Inferior parietal cortex (tissue), 1 donor: ENCODE measurements at regions not wholly inside any gene's neighbourhood (a gene's known extent, or its start where the extent isn't known, plus 50 kb on each side); places are given as distances from the start of the nearest gene placed in this dataset.

ENCODE experiments used
- DNase-seq: peaks from one replicate; pipeline ENCODE4 v3.0.0-alpha.2; 2016; ENCODE audit errors: extremely low spot score

DNA sequence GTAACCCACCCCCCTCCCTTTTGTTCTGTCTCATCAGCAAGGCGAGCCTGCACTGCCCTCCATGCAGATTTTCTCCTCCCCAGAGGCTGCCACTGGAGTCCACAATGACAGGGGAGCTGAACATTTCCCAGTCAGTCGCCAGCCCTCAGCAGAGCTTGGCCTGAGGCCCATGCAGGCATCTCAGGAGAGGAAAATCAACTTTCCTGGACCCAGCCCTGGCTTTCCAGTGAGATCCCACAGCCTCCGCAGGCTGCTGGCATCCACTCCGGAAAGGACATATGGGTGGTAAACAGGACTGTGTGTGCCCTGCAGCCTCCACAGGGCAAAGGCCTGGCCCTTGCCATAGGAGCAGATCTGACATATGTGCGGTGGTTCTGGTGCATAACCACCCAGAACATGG is 253.8 kb downstream of the TNS1 start:
- DNase-seq = no peak

DNA sequence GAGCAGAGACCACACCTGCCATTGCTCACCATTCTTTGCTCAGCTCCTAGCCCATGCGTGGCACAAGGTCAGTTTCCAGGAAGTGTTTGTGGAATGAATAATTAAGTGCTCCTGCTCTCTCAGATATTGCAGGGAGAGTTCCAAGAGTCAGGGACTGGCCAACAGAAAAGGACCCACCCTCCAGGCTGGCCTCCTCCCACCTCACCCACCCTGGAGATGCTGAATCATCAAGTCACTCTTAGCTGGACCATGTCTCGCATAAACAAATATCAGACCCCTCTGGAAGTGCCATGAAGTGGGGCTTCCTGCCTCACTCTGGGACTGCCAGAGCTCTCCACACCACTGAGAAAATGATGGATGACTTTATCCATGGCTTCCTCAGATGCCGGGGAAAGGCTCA is 256.0 kb downstream of the TNS1 start:
- no peak for DNase-seq

DNA sequence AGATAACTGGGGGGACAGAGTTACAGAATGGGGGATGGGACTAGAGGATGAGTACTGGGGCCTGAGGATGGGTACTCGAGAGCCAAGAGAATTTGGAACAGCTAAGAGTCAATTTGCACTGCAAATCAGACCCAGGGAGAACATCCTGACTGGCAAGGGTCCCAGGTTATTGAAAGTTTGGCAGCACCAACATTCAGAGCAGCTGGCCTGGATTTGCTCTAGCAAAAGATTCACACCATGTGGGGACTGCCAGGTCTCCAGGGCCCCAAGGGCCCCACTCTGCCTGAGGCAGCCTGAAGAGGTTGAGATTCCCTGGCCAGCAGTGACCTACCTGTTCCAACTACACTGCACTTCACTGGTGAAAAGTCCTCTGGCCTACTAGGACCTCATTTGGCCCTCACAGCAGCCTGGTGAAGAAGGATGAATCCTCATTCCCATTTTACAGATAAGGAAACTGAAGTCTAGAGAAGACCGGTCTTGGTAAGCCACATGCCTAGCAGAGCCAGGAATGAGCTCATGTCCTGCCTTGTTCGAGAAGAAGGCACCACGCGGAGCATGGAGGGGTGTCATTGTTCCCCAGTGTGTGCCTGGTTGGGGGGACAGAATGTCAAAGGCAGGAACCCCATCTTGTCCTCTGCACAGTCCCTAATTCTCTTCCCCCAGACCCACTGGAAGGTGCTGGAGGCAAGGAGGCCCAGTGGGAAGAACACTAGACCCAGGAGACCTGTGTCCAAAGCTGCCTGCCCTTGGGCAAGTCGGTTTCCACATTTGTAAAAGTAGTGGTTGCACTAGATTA is 258.6 kb downstream of the TNS1 start:
- no peak for DNase-seq

DNA sequence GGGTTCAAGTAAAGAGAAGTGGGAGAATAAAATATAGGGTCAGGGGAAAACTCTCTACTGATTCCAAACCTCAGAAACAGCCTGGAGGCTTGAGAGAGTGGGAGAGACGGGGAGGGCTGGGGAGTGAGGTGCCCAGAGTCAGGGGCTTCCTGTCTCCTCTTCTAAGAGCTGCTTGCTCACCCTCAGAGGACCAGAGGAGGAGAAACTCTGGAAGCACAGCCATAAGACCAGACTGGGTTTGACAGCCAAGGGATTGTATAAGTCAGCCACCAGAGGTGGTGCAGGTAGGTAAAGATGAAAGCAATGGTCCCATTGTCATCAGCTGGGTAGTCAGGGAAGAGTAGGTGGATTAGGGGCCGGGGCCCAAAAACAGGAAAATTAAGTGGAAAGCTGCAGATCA is 259.4 kb downstream of the TNS1 start:
- DNase-seq = no peak

DNA sequence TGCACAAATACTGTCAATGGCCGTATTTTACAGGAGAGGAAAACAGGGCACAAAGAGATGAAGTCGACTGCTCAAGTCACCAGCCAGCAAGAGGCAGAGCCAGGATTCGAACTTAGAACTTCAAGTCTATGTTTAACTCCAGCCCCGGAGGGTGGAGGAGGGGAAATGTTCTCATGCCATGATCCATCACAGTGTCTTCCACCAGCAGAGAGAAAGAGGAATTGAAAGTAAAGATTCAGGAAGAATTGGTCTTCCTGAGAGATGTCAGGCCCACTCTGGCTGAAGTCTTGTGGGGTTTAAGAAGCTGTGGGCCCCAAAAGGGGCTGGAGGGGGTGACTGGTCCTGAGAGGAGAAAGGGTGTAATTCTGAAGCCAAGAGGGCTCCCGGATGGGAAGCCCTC is 260.0 kb downstream of the TNS1 start:
- no peak for DNase-seq

DNA sequence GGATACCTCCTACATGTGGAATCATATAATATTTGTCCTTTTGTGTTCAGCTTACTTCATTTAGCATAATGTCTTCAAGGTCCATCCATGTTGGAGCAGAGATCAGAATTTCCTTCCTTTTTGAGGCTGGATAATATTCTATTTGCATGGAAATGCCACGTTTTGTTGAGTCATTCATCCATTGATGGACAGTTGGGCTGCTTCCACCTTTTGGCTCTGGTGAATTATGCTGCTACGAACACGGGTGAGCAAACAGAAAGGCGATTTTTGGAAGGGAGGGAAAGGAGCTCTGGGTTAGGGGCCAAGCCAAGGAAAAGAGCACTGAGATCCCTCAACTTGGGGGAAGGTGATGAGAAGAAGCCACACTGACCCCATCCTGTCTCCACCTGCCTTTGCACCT is 260.5 kb downstream of the TNS1 start:
- DNase-seq = no peak

DNA sequence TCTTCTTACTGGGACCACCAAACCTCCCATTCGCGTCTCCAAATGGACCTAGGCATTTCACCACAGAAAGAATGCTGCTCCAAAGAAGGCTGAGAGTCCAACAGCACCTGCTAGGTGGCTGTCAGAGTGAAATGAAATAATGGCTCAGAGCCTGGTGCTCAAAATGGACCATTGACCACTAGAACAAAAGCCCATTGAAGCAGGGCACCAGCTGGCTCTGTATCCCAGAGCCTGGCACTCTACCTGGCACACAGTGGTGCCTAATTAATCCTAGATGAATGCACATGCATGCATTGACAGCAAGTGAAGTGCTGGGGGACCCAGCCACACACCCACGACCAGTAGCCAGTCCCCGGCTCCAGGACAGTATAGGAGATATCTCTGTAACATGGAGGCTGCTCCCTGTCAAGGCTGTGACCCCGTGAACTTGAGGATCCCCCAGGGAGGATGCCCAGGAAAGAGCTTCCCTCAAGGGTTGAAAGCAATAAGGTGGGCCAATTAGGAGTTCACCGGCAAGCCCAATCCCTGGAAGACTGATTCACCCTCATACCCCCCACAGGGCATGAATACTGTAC is 261.3 kb downstream of the TNS1 start:
- peak; percentile 44 for DNase-seq

DNA sequence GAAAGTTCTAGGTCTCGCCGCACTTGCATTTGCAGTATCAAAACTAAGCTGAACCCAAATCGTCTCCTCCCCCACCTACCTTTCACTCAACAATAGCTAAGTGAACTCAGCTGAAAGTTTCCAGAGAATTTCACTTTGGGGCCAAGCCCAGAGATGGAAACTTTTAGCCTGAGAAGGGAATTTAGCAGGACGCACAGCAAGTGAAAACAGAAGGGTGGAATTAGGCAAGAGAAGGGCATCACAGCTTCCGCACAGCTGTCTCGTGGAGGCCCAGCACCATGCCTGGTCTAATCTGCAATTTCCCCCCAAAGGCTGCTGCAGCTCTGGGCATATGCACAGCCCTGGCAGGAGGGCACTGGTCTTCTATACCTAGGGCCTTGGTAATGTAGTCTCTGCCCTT is 262.0 kb downstream of the TNS1 start:
- no peak for DNase-seq

GRCh38 chr2:217740178-217740577 is 262.6 kb downstream of the TNS1 start:
- no peak for DNase-seq

- no peak for DNase-seq
Observed at GRCh38 chr2:217739741-217740140, 263.1 kb downstream of the TNS1 start.

GRCh38 chr2:217738061-217738460 is 264.7 kb downstream of the TNS1 start:
- no peak for DNase-seq

- DNase-seq = no peak
Observed at GRCh38 chr2:217736776-217737550, 265.8 kb downstream of the TNS1 start.

- no peak for DNase-seq
Observed at GRCh38 chr2:217735899-217736298, 266.9 kb downstream of the TNS1 start.

DNA sequence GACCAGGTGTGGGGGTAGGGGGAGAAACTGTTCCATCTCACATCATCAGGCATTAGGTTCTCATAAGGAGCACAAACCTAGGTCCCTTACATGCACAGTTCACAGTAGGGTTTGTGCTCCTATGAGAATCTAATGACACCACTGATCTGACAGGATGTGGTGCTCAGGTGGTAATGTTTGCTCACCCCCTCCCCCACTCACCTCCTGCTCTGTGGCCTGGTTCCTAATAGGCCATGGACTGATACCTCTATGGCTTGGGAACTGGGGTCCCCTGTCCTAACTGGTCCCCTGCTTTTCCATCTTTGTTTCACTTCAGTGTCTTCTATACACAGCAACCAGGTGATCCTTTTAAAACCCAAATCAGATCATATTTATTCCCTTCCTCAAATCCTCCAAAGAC is 267.8 kb downstream of the TNS1 start:
- DNase-seq = no peak

DNA sequence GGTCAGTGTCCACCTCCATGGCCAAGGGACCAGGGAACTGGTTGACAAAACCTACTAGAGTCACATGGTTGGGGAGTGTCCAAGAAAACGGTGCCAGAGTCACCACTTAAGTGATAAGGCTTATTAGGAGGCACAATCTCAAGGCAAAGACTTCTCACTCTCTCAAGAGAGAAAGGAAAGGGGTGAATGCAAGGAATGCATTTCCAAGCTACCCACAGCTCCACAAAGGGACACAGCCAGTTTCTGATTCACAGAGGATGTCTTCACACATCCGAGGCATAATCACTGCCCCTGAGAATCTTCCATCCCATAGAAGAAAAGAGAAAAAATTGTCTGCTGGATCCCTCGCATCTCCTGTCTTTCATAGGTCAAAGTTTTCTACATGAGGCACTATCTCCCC is 269.3 kb downstream of the TNS1 start:
- no peak for DNase-seq

DNA sequence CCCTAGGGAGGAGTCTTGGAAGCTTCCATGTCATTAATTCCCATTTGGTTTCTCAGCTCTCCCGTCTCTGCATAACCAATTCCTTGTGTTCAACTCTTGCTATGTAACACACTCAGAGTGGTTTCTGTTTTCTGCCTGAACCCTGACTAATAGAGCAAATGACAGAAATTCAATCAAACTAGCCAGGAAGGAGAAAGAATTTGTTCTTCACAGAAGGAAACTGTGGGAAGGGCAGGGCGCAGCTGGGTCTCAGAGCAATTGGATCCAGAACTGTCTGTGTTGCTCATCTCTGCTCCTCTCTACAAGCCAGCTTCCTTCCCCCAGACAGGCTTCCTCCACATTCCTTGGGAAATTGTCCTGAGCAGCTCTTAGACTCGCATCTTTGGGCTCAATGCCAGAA is 269.8 kb downstream of the TNS1 start:
- no peak for DNase-seq

DNA sequence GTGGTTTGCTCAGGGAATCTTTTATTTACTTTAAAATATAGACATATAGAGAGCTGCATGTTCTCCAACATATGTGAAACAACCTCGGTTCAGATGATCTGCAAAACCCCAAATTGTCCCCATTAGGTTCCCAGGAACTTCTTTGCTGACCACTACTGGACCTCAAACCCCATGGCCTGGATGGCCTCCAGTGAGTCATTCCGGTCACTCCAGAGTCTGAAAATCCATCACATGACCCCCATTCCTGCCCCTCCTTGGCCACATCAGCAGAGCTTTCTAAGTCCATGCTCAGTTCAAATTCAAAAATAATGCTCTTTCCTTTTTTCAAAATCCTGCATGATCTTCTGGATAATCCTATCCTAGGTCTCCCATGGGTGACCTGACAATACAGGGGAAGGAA is 271.0 kb downstream of the TNS1 start:
- DNase-seq = no peak

GRCh38 chr2:217729421-217730053 is 273.3 kb downstream of the TNS1 start:
- no peak for DNase-seq

GRCh38 chr2:217727801-217728200 is 275.0 kb downstream of the TNS1 start:
- no peak for DNase-seq

GRCh38 chr2:217725409-217725808 is 277.4 kb downstream of the TNS1 start:
- DNase-seq = no peak

- DNase-seq = no peak
Observed at GRCh38 chr2:217724471-217724870, 278.3 kb downstream of the TNS1 start.

DNA sequence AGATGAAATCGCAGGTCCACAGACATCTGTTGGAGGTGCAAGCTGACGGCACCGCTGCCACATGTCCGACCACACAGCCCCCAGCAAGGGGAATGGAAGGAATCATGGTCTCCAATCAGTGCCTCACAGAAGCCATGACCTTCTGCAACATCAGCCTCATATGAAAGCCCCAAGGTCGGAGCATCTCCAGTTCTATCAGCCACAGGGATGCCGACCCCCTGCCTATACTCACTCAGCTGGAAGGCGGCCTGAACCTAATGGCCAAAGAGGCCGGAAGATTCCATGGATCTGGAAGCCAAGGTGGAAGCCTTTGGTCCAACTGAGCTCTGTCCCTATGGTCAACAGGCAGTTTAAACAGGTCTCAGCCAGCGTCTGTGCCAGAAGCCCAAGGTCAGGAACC is 278.8 kb downstream of the TNS1 start:
- no peak for DNase-seq
